VCaP (cell line): ENCODE measurements at regions not wholly inside any gene's neighbourhood (a gene's known extent, or its start where the extent isn't known, plus 50 kb on each side); places are given as distances from the start of the nearest gene placed in this dataset.
"Not testable (repeated sequence)": the region's sequence is repeated elsewhere in the genome, so short reads cannot be mapped to it uniquely, and the experiment has no call there.

ENCODE experiments used
- H3K27ac ChIP-seq: fragments of 450-650 bp; 2 replicates; pipeline ENCODE4 v1.5.1; 2017
- TF ChIP-seq, protein P1 (sequence below): fragments of 450-650 bp; conservative IDR thresholded peaks from 2 replicates; pipeline ENCODE4 v1.5.1; 2017; ENCODE audit warnings: mild to moderate bottlenecking, moderate library complexity

DNA sequence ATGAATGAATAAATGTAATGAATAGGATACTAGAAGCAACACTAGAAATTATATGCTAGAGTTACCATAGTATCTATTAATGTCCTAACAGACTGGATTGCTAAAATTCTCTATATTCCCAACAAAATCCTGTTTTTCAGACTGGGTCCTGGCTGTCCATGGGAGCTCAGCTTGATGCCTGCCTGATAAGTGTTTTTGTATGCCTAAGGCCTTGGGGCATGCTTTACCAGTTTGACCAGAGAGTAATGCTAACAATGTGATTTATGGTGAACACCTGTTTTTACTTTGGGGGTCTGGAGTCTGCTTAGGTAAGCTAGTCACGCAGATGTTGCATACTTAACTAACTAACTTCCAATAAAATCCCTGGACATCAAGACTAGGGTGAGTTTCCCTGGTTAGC lies 318.8 kb upstream of the DEPDC1 start:
- no peak overlapping the region for H3K27ac ChIP-seq
- TF ChIP-seq, protein P1, sequence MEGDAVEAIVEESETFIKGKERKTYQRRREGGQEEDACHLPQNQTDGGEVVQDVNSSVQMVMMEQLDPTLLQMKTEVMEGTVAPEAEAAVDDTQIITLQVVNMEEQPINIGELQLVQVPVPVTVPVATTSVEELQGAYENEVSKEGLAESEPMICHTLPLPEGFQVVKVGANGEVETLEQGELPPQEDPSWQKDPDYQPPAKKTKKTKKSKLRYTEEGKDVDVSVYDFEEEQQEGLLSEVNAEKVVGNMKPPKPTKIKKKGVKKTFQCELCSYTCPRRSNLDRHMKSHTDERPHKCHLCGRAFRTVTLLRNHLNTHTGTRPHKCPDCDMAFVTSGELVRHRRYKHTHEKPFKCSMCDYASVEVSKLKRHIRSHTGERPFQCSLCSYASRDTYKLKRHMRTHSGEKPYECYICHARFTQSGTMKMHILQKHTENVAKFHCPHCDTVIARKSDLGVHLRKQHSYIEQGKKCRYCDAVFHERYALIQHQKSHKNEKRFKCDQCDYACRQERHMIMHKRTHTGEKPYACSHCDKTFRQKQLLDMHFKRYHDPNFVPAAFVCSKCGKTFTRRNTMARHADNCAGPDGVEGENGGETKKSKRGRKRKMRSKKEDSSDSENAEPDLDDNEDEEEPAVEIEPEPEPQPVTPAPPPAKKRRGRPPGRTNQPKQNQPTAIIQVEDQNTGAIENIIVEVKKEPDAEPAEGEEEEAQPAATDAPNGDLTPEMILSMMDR = no peak

DNA sequence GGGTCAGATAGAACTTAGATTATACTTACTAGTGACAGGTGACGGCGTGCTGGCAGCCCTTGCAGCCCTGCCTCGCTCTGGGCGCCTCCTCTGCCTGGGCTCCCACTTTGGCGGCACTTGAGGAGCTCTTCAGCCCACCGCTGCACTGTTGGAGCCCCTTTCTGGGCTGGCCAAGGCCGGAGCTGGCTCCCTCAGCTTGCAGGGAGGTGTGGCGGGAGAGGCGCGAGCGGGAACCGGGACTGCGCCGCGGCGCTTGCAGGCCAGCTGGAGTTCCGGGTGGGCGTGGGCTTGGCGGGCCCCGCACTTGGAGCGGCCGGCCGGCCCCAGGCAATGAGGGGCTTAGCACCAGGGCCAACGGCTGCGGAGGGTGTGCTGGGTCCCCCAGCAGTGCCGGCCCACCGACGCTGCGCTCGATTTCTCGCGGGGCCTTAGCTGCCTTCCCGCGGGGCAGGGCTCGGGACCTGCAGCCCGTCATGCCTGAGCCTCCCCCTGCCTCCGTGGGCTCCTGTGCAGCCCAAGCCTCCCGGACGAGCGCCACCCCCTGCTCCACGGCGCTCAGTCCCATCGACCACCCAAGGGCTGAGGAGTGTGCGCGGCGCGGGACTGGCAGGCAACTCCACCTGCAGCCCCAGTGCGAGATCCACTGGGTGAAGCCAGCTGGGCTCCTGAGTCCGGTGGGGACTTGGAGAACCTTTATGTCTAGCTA lies 320.8 kb upstream of the DEPDC1 start:
- not testable (repeated sequence) for H3K27ac ChIP-seq

DNA sequence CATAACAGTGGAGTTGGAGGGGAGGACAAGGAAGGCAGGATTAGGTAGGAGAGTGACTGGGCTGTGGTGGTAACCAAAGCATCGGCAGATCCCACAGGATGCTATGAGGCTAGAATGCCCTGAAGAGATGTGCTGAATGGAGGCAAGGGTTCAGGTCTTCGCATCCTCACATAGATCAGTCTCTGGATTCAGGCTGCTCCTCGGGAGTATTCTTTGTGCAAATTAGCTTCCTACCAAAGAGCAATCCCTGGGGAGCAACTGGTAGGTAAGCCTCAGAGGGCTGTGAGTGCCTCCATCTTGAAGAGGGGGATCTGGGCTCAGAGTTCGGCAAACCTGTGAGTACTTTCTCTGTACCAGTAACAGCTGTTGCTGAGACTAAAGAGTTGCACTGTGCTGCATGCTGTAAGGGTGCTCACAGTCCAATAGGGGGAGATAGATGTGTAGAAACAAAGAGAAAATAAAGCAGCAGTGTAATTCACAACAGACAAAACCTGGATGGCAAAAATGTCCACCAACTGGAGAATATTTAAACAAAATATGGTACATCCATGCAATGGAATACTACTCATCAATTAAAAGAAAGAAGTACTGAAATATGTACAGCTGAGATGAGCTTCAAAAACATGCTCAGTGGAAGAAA lies 322.4 kb upstream of the DEPDC1 start:
- no peak overlapping the region for H3K27ac ChIP-seq
- TF ChIP-seq, protein P1 = peak; percentile 75

- TF ChIP-seq, protein P1 = no peak
- no peak overlapping the region for H3K27ac ChIP-seq
These were observed 323.3 kb upstream of the DEPDC1 start for GRCh38 chr1:68820151-68820550.

GRCh38 chr1:68826836-68827235 lies 330.0 kb upstream of the DEPDC1 start:
- H3K27ac ChIP-seq = no peak overlapping the region
- TF ChIP-seq, protein P1 = no peak

DNA sequence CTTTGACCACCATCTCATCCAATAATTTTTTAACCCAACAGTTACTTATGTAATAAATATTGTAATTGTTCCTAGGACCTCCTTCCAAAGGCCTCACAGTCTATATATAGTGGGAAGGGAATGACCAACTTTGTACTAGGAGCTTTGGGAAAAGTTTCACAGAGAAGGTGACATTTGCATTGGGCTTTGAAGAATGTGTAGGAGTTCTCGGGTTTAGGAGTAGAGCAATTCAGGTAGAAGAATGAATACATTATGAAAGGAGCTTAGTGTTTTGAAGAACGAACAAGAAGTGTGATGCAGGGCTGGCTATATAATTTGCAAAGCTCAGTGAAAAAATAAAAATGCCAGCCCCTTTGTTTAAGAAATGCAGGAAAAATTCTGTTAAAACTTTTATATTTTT lies 330.4 kb upstream of the DEPDC1 start:
- no peak overlapping the region for H3K27ac ChIP-seq
- TF ChIP-seq, protein P1 = no peak

- TF ChIP-seq, protein P1 = no peak
- H3K27ac ChIP-seq = no peak overlapping the region
These were observed 331.1 kb upstream of the DEPDC1 start for GRCh38 chr1:68828013-68828412.

DNA sequence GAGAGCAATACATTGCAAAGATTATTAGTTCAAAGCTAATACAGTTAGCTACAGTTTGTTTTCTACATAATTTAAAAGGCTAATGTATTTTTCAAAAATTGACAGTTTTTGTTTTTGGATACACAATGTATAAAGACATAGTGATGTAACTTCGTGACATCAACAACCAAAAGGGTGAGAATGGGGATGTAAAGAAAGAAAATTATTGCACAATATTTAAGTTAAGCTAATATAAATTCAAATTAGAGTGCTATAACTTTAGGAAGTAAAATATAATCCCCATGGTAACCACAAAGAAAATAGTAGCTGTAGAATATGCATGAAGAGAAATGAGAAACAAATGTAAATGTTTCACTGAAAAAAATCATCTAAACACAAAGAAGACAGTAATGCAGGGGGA lies 334.4 kb upstream of the DEPDC1 start:
- H3K27ac ChIP-seq = no peak overlapping the region
- TF ChIP-seq, protein P1 = no peak
